Stimulated activated CD8-positive, alpha-beta memory T cell treated with anti-CD3 and anti-CD28 coated beads, Interleukin-2, amount 100 ng/mL, for 1 hour (primary cell): ENCODE measurements at regions not wholly inside any gene's neighbourhood (a gene's known extent, or its start where the extent isn't known, plus 50 kb on each side); places are given as distances from the start of the nearest gene placed in this dataset.
"Not testable (repeated sequence)": the region's sequence is repeated elsewhere in the genome, so short reads cannot be mapped to it uniquely, and the experiment has no call there.

Experiments used
- DNase-seq, 2 donors: peaks; one replicate each; pipeline ENCODE4 v3.0.0-alpha.2; 2020; ENCODE audit warnings: low read depth in 2 of 2

- no peak for DNase-seq
These were observed 1677.1 kb downstream of the KCNT2 start for GRCh38 chr1:194931166-194931565.

- no peak for DNase-seq
These were observed 1678.1 kb downstream of the KCNT2 start for GRCh38 chr1:194930132-194930531.

GRCh38 chr1:194929357-194929756 lies 1678.9 kb downstream of the KCNT2 start:
- DNase-seq = no peak

- no peak for DNase-seq
These were observed 1689.1 kb downstream of the KCNT2 start for GRCh38 chr1:194919146-194919545.

- no peak for DNase-seq
These were observed 1690.5 kb downstream of the KCNT2 start for GRCh38 chr1:194917769-194918168.

- DNase-seq = no peak
These were observed 1699.6 kb downstream of the KCNT2 start for GRCh38 chr1:194908643-194909042.

GRCh38 chr1:194903524-194903923 lies 1704.7 kb downstream of the KCNT2 start:
- no peak for DNase-seq

GRCh38 chr1:194889310-194889709 lies 1702.9 kb upstream of the B3GALT2 start:
- DNase-seq = no peak

- DNase-seq = no peak
These were observed 1684.4 kb upstream of the B3GALT2 start for GRCh38 chr1:194870860-194871259.

- no peak for DNase-seq
These were observed 1679.7 kb upstream of the B3GALT2 start for GRCh38 chr1:194866153-194866552.

GRCh38 chr1:194865383-194865782 lies 1679.0 kb upstream of the B3GALT2 start:
- DNase-seq = no peak

GRCh38 chr1:194862129-194862528 lies 1675.7 kb upstream of the B3GALT2 start:
- no peak for DNase-seq

GRCh38 chr1:194860248-194861201 lies 1674.1 kb upstream of the B3GALT2 start:
- DNase-seq = no peak

- not testable (repeated sequence) for DNase-seq
These were observed 1673.2 kb upstream of the B3GALT2 start for GRCh38 chr1:194859481-194860154.

- not testable (repeated sequence) for DNase-seq
These were observed 1672.5 kb upstream of the B3GALT2 start for GRCh38 chr1:194858811-194859480.

- no peak for DNase-seq
These were observed 1671.0 kb upstream of the B3GALT2 start for GRCh38 chr1:194857413-194857812.

GRCh38 chr1:194848846-194849245 lies 1662.4 kb upstream of the B3GALT2 start:
- DNase-seq = no peak

- no peak for DNase-seq
These were observed 1660.1 kb upstream of the B3GALT2 start for GRCh38 chr1:194846488-194846887.

- DNase-seq = no peak
These were observed 1656.7 kb upstream of the B3GALT2 start for GRCh38 chr1:194843077-194843476.

GRCh38 chr1:194833111-194833510 lies 1646.7 kb upstream of the B3GALT2 start:
- DNase-seq = no peak

- DNase-seq = not testable (repeated sequence)
These were observed 1645.2 kb upstream of the B3GALT2 start for GRCh38 chr1:194831595-194831994.

- no peak for DNase-seq
These were observed 1644.0 kb upstream of the B3GALT2 start for GRCh38 chr1:194830387-194830786.
